SJSA1 (cell line): ENCODE measurements at regions not wholly inside any gene's neighbourhood (a gene's known extent, or its start where the extent isn't known, plus 50 kb on each side); places are given as distances from the start of the nearest gene placed in this dataset.
A peak's percentile ranks its signal among the peaks of the same experiment; 100 is the strongest.

Source experiments
- DNase-seq, 2 experiments: peaks; one replicate each; pipeline ENCODE4 v3.0.0-alpha.2; 2015 to 2020; ENCODE audit warnings: low spot score in 2 of 2, low read depth in 1 of 2
- H3K27ac ChIP-seq: fragments of 250-450 bp; sonication (Bioruptor Pico); 2 replicates; pipeline ENCODE4 v1.5.1; 2020; ENCODE audit warnings: mild to moderate bottlenecking, moderate library complexity
- H3K27me3 ChIP-seq: fragments of 250-450 bp; sonication (Bioruptor Pico); replicated peaks from 2 replicates; pipeline ENCODE4 v1.5.1; 2020; ENCODE audit warnings: mild to moderate bottlenecking, moderate library complexity
- H3K36me3 ChIP-seq: fragments of 250-450 bp; sonication (Bioruptor Pico); 2 replicates; pipeline ENCODE4 v1.5.1; 2020; ENCODE audit warnings: mild to moderate bottlenecking
- H3K4me1 ChIP-seq: fragments of 250-450 bp; sonication (Bioruptor Pico); replicated peaks from 2 replicates; pipeline ENCODE4 v1.6.1; 2021; ENCODE audit warnings: mild to moderate bottlenecking
- H3K4me3 ChIP-seq: fragments of 250-450 bp; sonication (Bioruptor Pico); 2 replicates; pipeline ENCODE4 v1.5.1; 2020; ENCODE audit warnings: mild to moderate bottlenecking
- H3K9me3 ChIP-seq: fragments of 250-450 bp; sonication (Bioruptor Pico); replicated peaks from 2 replicates; pipeline ENCODE4 v1.5.1; 2020; ENCODE audit warnings: mild to moderate bottlenecking

- no peak overlapping the region for H3K4me3 ChIP-seq
- no peaks in the 10 kb centered on the region for H3K36me3 ChIP-seq
- H3K27ac ChIP-seq = no peak overlapping the region
- no peaks in the 10 kb centered on the region for H3K27me3 ChIP-seq
- peaks cover 3% of the 10 kb centered on the region; the same call in 1 of the 2 replicates for H3K9me3 ChIP-seq
- peak in 1 of 2 experiments; percentile 53 for DNase-seq
- H3K4me1 ChIP-seq = peaks cover 49% of the 10 kb centered on the region
These were observed 78.6 kb upstream of the PLEKHG7 start for GRCh38 chr12:92624236-92624635.

- peaks cover 3% of the 10 kb centered on the region; the same call in 1 of the 2 replicates for H3K9me3 ChIP-seq
- no peak overlapping the region for H3K4me3 ChIP-seq
- no peaks in the 10 kb centered on the region for H3K36me3 ChIP-seq
- peaks cover 46% of the 10 kb centered on the region for H3K4me1 ChIP-seq
- no peaks in the 10 kb centered on the region for H3K27me3 ChIP-seq
- no peak for DNase-seq
- no peak overlapping the region for H3K27ac ChIP-seq
These were observed 79.4 kb upstream of the PLEKHG7 start for GRCh38 chr12:92623386-92623785.

GRCh38 chr12:92621833-92622232 is 81.0 kb upstream of the PLEKHG7 start:
- Histone ChIP-seq H3K4me3 (no peak overlapping the region), H3K4me1 (peaks cover 37% of the 10 kb centered on the region), H3K27me3 (no peaks in the 10 kb centered on the region), H3K27ac (peak overlapping the region; percentile 16; the same call in 1 of the 2 replicates), H3K36me3 (no peaks in the 10 kb centered on the region), H3K9me3 (peaks cover 3% of the 10 kb centered on the region; the same call in 1 of the 2 replicates)
- no peak for DNase-seq

GRCh38 chr12:92621312-92621711 is 81.5 kb upstream of the PLEKHG7 start:
- no peak for DNase-seq
- peaks cover 37% of the 10 kb centered on the region for H3K4me1 ChIP-seq
- H3K27me3 ChIP-seq = no peaks in the 10 kb centered on the region
- H3K9me3 ChIP-seq = peaks cover 3% of the 10 kb centered on the region; the same call in 1 of the 2 replicates
- H3K4me3 ChIP-seq = no peak overlapping the region
- peak overlapping the region; percentile 16; the same call in 1 of the 2 replicates for H3K27ac ChIP-seq
- H3K36me3 ChIP-seq = no peaks in the 10 kb centered on the region

GRCh38 chr12:92619730-92620684 is 82.8 kb upstream of the PLEKHG7 start:
- H3K36me3 ChIP-seq = no peaks in the 10 kb centered on the region
- peaks cover 36% of the 10 kb centered on the region for H3K4me1 ChIP-seq
- no peaks in the 10 kb centered on the region for H3K27me3 ChIP-seq
- no peak overlapping the region for H3K27ac ChIP-seq
- H3K9me3 ChIP-seq = peaks cover 3% of the 10 kb centered on the region; the same call in 1 of the 2 replicates
- peak in 1 of 2 experiments; percentile 20 for DNase-seq
- H3K4me3 ChIP-seq = no peak overlapping the region

- Histone ChIP-seq H3K4me3 (no peak overlapping the region), H3K27me3 (no peaks in the 10 kb centered on the region), H3K9me3 (peaks cover 3% of the 10 kb centered on the region; the same call in 1 of the 2 replicates), H3K36me3 (no peaks in the 10 kb centered on the region), H3K27ac (no peak overlapping the region), H3K4me1 (peaks cover 27% of the 10 kb centered on the region)
- DNase-seq = no peak
These were observed 83.8 kb upstream of the PLEKHG7 start for GRCh38 chr12:92619026-92619425.

- Histone ChIP-seq H3K27ac (no peak overlapping the region), H3K4me1 (peaks cover 10% of the 10 kb centered on the region; the same call in 1 of the 2 replicates), H3K36me3 (no peaks in the 10 kb centered on the region), H3K4me3 (no peak overlapping the region), H3K27me3 (no peaks in the 10 kb centered on the region), H3K9me3 (no peaks in the 10 kb centered on the region)
- DNase-seq = no peak
These were observed 87.1 kb upstream of the PLEKHG7 start for GRCh38 chr12:92615703-92616102.

- H3K36me3 ChIP-seq = no peaks in the 10 kb centered on the region
- H3K27me3 ChIP-seq = no peaks in the 10 kb centered on the region
- no peaks in the 10 kb centered on the region for H3K9me3 ChIP-seq
- no peak for DNase-seq
- H3K4me3 ChIP-seq = no peak overlapping the region
- no peak overlapping the region for H3K27ac ChIP-seq
- peaks cover 4% of the 10 kb centered on the region; the same call in 1 of the 2 replicates for H3K4me1 ChIP-seq
These were observed 87.7 kb upstream of the PLEKHG7 start for GRCh38 chr12:92615086-92615485.

GRCh38 chr12:92614502-92614901 is 88.3 kb upstream of the PLEKHG7 start:
- no peaks in the 10 kb centered on the region for H3K9me3 ChIP-seq
- no peaks in the 10 kb centered on the region for H3K27me3 ChIP-seq
- no peak overlapping the region for H3K27ac ChIP-seq
- no peak overlapping the region for H3K4me3 ChIP-seq
- H3K4me1 ChIP-seq = no peaks in the 10 kb centered on the region
- H3K36me3 ChIP-seq = no peaks in the 10 kb centered on the region
- DNase-seq = no peak

- H3K27ac ChIP-seq = no peak overlapping the region
These were observed 88.8 kb upstream of the PLEKHG7 start for GRCh38 chr12:92614001-92614400.

GRCh38 chr12:92612611-92613010 is 90.2 kb upstream of the PLEKHG7 start:
- H3K27me3 ChIP-seq = no peaks in the 10 kb centered on the region
- no peaks in the 10 kb centered on the region for H3K36me3 ChIP-seq
- no peak overlapping the region for H3K4me3 ChIP-seq
- DNase-seq = no peak
- H3K4me1 ChIP-seq = no peaks in the 10 kb centered on the region
- no peak overlapping the region for H3K27ac ChIP-seq
- no peaks in the 10 kb centered on the region for H3K9me3 ChIP-seq

More at GRCh38 chr12:92614001-92614400, 88.8 kb upstream of the PLEKHG7 start:
- H3K36me3 ChIP-seq = no peaks in the 10 kb centered on the region
- H3K4me1 ChIP-seq = no peaks in the 10 kb centered on the region
- H3K4me3 ChIP-seq = no peak overlapping the region
- DNase-seq = no peak
- H3K9me3 ChIP-seq = no peaks in the 10 kb centered on the region
- H3K27me3 ChIP-seq = no peaks in the 10 kb centered on the region

GRCh38 chr12:92608151-92609091 is 94.4 kb upstream of the PLEKHG7 start:
- no peaks in the 10 kb centered on the region for H3K36me3 ChIP-seq
- no peak overlapping the region for H3K27ac ChIP-seq
- no peaks in the 10 kb centered on the region for H3K9me3 ChIP-seq
- H3K4me3 ChIP-seq = no peak overlapping the region
- H3K4me1 ChIP-seq = no peaks in the 10 kb centered on the region
- peak in 1 of 2 experiments; percentile 37 for DNase-seq
- no peaks in the 10 kb centered on the region for H3K27me3 ChIP-seq

- no peak overlapping the region for H3K27ac ChIP-seq
- DNase-seq = no peak
- H3K27me3 ChIP-seq = no peaks in the 10 kb centered on the region
- no peaks in the 10 kb centered on the region for H3K36me3 ChIP-seq
- H3K4me3 ChIP-seq = no peak overlapping the region
- H3K4me1 ChIP-seq = peaks cover 12% of the 10 kb centered on the region
- H3K9me3 ChIP-seq = no peaks in the 10 kb centered on the region
These were observed 95.8 kb upstream of the PLEKHG7 start for GRCh38 chr12:92606956-92607355.
